ENCODE measurements at regions not wholly inside any gene's neighbourhood (a gene's known extent, or its start where the extent isn't known, plus 50 kb on each side); places are given as distances from the start of the nearest gene placed in this dataset.
"Not testable (repeated sequence)": the region's sequence is repeated elsewhere in the genome, so short reads cannot be mapped to it uniquely, and the experiment has no call there.

DNA sequence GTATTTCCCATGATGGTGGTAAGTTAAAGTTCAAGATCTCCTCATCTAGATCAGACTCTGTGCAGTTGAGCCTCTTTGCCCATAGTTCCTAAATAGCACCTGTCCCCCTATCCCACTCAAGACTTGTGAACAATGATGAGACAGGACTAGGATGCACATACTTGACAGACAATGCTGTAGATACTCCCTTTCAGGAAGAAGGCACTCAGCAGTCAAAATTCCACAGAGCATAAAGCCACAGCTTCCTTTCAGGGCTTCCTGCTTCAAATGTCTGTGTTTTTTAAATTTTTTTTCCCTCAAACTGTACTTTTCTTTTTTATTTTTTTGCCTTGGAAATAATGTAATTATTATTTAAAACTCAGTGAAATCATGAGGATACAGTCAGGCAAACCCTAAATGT is 1305.3 kb downstream of the RPIA start:
- not testable (repeated sequence) for TF ChIP-seq POLR2A (IDR thresholded peaks at IDR 0.05)
- TF ChIP-seq, protein P1, sequence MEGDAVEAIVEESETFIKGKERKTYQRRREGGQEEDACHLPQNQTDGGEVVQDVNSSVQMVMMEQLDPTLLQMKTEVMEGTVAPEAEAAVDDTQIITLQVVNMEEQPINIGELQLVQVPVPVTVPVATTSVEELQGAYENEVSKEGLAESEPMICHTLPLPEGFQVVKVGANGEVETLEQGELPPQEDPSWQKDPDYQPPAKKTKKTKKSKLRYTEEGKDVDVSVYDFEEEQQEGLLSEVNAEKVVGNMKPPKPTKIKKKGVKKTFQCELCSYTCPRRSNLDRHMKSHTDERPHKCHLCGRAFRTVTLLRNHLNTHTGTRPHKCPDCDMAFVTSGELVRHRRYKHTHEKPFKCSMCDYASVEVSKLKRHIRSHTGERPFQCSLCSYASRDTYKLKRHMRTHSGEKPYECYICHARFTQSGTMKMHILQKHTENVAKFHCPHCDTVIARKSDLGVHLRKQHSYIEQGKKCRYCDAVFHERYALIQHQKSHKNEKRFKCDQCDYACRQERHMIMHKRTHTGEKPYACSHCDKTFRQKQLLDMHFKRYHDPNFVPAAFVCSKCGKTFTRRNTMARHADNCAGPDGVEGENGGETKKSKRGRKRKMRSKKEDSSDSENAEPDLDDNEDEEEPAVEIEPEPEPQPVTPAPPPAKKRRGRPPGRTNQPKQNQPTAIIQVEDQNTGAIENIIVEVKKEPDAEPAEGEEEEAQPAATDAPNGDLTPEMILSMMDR (IDR thresholded peaks at IDR 0.05), result not testable (repeated sequence)

Measured in adrenal gland (tissue), 5 donors.